Kasumi-1 (cell line): ENCODE measurements at regions not wholly inside any gene's neighbourhood (a gene's known extent, or its start where the extent isn't known, plus 50 kb on each side); places are given as distances from the start of the nearest gene placed in this dataset.

Source experiments
- DNase-seq, 2 experiments: peaks; one replicate each; lab custom pipeline; 2025; lab: John Stamatoyannopoulos, UW

DNA sequence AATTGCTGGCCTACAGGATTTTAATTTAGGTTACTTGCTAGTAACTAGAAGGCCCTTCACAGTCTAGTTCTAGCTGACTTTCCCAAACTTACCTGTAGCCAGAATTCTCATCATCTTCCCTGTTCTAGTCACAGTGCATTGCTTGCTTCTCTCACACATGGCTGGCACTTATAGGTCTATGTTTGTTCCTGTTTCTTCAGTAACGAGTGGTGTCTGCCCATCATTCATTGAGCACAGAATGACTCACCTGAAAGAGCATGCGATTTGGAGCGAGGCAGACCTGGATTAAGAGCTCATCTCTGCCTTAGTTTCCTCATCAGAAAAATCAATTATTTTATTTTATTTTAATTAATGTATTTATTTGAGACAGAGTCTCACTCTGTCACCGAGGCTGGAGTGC is 201.7 kb upstream of the ANK2 start:
- DNase-seq = no peak

DNA sequence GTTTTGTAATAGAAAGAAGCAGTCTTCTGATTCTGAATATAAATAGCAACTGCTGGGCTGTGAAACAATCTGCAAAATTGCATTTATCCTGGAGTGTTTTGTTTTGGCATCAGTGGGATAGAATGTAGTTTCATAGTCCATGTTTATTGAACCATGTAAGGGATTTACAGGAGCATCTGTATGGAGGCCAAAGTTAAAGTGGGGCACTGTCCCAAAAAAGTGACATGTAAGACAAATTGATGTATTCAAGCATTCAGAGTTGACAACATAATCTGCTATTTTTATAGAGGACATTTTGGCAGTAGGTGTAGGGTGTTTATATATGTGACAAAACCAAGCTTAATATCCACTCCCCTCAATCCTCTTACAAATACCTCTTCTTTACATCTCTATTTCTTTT is 200.5 kb upstream of the ANK2 start:
- no peak for DNase-seq

DNA sequence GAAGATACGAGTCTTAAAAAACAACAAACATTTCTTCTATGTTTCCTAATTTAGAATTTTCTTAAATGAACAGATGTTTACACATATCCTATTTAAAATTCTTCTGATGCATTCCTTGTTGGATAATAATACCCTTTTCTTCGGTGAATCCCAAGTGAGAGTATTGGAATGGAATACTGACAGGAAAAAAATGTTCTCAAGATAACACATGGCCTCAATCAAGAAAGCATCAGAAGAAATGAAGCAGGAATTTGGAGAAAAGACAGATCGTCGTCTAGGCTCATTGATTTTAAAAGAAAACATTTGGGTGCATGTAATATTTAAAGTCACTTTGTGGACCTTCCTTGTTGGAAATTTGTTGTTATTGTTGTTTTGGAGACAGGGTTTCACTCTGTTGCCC is 196.9 kb upstream of the ANK2 start:
- DNase-seq = no peak

DNA sequence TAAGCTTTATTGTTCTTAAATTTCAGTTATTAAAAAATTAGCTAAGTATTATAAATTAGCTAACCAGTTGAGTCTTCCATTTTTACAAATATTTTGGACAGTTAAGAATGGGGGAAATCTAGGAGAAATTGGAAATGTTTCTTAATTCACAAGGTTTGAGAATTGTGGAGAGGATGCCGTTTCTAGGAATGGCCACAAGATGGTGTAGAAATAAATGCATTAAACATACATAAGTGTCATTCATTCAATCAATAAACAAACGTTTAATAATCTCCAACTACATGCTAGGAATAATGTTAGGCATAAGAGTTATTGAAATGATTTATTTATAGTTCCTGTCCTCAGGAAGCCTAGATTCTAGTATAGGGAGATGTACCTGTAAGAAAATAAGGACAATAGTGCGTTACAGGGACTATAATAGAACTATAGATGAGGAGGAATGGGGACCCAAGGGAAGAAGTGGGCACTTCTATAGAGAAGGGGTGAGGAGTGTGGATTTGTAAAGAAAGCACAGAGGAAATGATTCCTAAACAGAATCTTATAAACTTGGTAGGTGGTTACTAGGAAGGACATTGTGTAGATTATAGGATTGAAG is 195.7 kb upstream of the ANK2 start:
- no peak for DNase-seq

DNA sequence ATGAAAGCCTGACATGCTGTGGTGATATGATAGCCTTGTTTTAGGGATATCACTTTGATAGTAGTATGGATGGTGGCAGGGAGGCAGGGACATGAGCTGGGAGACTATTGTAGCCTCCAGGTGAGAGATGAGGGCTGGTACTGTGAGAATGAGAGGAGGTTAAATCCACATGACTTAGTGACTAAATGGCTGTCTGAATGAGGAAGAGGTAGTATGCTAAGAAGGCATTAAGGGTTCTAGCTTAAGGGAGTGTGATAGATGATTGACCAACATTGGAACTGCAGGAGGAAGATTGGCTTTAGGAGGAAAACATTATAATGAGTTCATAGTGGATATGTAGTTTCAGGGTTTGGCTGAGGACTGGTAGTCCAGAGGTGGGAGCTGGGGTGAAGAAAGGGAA is 195.0 kb upstream of the ANK2 start:
- no peak for DNase-seq

DNA sequence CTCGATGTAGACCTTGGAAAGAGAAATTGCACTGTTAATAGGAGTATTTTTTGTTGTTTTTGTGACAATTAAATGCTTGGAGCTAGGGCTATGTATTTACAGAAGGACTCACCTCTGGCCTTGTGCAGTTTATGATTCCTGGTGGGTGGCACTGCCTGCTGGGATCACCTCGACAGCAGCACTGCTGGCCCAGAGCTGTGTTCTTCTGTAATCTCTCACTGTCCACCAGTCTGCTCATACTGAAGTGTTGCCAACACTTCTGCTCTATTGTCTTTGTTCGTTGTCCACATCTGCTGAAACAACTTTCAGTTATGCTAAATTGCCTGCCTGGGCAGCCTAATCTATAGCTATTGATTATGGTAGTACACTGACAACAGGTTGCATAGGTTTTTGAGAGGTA is 194.4 kb upstream of the ANK2 start:
- DNase-seq = no peak

DNA sequence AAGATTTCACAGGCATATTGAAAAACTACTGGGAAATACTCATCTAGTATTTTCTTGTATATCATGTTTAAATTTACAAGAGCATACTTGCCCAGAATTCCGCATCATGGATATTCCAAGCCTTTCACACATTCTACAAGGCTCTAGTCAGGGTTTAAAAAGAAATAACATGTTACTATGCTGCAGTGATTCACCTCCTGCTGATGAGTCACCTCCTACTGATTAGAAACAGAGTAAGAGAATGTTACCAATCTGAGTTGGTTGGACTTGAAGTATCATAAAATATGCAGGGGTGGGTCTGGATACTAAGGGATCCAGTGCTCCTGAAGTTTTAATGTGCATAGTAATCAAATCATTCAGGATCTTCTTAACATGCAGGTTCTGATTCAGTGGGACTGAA is 192.0 kb upstream of the ANK2 start:
- DNase-seq = no peak

DNA sequence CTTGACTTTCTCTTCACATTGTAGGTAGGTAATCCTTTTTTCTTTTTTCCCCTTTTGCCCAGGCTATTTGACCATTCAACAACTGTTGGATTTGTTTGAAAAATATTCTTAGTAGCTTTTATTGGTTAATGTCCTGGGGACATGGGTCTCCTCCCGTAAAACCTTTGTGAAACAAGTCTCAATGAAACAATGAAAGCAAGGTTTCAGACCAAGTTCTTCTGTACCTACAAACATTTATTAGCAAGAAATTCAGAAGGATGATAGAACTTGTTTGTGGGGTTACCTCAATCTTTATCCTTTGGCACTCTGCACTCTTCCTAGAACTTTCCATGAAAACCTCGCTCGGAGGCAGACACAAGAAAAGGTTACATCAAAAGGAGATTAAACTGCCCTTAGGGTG is 190.7 kb upstream of the ANK2 start:
- no peak for DNase-seq

DNA sequence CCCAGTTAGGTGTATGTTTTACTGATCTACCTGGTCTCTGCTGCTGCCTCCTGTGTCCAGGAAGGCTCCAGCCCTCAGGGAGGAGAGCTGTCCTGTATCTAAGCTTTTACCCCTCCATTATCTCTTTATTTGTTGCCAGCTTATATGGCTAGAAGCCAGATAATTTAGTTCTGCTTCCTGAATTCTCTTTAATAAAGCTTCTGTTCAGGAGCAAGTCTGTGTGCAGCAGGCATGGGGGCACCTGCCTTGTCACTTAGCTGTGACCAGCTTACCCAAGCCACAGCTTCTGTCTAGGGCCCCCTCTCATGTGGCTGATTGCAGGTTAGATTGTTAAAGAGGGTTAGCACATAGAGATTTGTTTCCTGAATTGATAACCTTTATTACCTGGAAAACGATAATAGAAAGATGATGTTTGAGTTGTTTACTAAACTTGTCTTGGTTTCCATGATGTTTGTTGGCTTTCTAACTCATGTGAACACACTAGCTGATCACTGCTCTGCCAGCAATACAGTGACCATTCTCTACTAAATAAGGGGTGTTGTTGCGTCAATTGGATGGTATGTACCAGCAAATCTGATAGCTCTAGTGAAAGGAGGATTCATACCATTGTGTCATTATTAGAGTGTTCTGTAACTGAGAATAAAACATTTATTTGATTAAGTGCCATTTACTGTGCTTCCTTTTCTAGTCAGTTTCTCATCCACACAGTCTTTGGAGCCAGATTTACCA is 189.8 kb upstream of the ANK2 start:
- DNase-seq = no peak

DNA sequence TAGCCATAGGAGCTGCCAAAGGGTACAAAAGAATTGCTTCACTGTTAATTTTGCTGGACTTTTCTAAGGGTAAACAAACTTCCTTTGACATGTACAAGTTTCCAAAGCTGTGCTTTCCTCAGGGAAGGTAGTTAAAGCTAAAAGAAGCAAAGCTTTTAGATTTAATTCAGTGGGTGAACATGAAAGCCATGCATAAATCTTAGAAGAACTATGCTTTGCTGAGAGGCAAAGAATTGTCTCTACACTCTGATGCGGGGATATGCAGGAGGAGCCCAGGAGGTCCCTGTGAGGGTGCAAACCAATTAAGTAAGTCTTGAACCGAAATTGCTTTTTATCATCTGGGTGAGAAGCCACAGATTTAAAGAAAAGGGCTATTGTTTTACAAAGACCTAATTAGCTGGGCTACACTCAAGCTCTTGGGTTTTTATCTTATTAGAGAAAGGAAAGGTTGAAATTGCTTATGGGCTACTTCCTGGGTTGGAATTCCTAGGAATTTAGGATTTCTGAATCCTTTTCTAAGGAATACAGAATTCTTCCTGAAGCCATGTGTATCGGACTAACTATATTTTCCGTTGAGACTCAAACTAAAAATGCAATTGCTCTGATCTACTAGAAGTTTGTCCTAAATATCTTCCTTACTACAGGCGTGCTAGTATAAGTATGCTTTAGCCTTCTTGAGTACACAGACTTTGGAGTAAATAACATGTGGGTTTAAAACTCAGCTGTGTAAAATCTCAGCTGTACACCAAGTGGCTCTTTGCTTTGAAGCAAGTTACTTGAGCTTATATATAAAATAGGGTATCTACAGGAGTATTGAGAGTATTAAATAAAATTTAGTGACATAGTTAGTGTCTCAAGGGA is 188.4 kb upstream of the ANK2 start:
- no peak for DNase-seq

DNA sequence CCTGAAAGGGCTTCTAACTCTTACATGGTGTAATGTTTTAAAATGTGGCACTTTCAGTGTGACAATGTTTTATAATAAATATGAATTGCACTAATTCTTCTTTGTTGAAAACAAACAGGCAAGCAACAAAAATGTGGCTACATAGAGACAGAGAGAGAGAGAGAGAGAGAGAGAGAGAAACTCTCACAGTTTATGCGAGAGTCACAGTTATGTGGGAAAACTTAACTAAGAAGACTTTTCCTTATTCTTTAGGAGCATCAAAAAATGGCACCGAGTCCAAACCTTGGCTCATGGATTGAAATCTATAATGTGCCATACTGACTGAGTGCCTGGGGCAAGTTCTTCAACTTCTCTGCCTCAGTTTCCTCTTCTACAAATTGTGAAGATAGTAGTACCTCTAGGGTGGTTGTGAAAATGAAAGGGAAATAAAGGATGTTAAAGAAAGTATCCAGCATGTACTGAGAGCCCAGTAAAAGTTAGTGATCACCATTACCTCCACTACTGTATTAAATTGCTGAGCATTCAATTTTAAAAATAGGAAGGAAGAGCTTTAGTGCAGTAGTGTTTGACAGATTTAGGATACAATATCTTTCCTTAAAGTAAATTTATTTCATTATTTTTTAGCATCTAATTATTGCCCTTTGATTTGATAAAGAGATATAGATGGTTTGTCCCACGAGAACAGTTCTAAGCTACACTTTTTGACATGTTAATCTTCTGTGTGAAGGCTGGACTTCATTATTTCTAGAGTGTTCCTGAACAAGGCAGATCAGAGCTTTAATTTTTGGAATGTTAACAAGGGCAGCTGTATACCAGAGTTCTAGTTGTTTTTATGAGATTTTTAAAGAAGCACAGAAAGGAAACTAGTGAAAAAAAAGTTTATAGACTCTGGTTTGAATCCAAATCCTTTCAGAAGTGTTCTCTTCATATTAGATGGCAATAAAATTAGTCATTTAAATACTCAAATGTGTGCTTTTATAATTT is 187.5 kb upstream of the ANK2 start:
- no peak for DNase-seq

DNA sequence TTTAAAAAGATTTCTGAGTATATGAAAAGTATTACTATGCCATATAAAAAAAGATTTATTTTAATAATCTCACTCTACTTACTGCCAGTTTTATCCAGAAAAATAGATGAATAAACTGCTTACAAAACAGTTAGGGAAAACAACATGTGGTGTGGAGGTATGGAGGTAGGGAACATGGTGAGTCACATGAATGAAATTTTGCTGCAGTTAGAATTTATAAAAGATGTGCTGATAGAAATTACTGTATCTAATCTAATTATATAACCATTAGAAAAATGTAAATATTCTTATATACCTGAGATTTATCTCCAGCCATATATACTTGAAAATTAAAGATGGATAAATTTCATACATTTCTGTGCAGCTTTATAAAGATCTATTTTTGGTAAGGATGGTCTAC is 184.0 kb upstream of the ANK2 start:
- no peak for DNase-seq

DNA sequence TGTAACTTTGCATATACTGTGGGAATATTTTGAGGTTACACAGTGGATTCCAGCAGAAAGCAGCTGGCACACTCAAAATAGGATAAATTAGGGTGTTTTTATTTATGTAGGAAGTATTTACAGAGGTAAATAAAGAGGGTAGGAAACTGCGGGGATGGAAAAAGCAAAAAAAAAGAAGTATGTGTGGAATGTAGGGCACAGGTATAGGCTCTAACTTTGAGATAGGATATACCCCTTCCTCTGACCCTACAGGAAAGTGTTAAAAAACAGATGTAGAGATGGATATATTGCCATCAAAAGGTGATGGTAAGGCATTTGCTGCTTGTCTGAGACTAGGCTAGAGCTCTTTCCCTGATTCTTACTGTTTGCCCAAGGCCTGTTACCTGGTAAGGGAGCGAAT is 173.1 kb upstream of the ANK2 start:
- no peak for DNase-seq

DNA sequence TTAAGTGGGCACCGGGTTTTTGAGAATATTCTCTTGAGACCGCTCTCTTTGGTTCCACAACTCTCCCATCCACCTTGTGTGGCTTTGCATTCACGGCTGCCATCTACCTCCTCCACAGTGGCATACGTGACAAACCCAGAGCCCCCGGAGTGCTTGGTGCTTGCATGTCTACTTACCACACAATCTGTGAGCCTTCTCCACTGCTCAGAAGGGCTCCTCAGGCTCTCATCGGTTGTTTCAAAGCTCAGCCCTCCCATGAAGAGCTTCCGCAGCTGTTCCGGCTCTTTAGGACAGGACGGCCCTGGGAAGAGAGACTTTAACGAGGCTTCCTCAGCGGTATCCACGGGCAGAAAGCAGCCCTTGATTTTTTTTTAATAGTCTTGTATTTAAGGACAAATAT is 167.6 kb upstream of the ANK2 start:
- no peak for DNase-seq

DNA sequence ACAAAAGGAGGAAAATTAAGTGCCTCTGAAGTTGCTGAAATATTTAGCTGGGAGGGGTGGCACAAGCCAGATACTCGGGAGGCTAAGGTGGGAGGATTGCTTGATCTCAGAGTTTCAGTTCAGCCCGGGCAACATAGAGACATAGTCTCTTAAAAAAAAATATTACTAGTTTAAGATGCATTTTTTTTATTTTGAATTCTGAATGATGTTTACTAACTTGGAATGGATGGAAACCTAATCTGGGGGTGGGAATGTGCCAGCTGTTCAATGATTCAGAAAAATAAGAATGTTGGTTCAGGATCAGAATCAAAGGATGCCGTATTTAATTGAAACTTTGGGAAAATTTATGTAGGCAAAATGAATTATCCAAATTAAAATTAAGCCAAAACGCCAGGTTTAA is 167.2 kb upstream of the ANK2 start:
- DNase-seq = no peak

DNA sequence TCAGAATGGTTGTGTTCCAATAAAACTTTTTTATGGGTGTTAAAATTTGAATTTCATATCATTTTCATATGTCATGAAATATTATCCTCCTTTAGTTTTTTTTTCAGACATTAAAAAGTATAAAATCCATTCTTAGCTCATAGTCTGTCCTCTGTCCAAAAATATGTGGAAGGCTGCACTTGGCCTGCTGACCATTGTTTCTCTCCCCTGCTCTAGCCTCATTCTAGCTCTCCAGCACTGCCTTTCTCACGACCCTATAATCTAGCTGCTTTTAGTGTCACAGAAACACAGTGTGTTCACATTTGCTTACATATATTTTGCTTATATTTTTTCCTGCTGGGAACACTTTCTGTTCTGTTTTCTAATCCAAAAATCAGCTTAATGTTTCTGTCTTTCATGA is 165.0 kb upstream of the ANK2 start:
- DNase-seq = no peak

DNA sequence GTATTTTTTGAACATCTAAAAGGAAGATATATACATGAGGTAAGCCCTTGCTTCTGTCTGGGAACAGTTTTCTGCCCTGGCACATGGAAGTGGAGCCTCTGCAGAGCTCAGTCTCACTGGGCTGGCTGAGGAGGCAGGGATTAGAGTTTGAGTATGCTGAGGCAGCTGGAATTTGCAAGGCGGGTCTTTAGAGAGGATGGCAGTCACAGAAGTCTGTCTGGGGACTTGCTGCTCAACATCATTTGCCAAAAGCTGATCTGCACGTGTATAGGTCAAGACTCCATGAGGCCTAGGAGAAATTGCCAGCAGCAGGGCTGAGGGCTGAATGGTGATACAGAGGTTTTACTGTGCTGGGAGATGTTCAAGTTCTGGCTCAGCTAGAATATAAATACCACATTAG is 163.6 kb upstream of the ANK2 start:
- no peak for DNase-seq

DNA sequence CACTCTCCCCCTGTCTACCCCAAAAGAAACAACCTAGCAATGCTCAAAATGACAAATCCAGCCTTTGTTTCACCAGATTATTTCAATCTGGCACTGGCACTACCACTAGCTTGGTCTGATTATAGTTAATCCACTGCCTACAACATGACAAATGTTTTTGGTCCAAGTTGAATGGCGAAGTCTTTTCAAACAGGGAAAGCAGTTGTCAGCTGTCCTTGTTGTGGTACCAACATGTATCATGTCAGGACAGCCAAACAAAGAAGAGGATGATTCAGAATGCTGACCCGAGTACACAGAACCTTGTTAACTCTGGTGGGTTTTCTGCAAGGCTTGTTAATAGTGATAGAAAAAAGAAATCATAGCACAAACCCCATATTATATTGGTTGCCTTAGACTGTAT is 160.8 kb upstream of the ANK2 start:
- no peak for DNase-seq

DNA sequence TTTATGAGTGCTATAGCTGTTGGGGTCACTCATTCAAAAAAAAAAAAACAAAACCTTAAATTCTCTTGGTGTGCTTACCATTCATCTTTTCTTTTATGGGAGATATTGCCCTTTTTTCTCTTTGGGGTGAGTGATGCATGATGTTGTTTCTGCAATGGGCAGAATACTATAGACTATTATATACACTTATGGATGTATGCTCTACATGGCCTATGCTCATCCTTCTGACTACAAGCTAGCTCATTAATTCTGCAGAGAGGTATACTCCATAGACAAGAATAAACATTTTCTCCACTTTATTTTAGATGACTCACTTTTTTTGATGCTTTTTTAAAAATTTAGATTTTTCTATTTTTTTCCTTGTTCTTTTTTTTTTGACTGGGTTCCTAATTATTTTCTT is 160.3 kb upstream of the ANK2 start:
- no peak for DNase-seq

DNA sequence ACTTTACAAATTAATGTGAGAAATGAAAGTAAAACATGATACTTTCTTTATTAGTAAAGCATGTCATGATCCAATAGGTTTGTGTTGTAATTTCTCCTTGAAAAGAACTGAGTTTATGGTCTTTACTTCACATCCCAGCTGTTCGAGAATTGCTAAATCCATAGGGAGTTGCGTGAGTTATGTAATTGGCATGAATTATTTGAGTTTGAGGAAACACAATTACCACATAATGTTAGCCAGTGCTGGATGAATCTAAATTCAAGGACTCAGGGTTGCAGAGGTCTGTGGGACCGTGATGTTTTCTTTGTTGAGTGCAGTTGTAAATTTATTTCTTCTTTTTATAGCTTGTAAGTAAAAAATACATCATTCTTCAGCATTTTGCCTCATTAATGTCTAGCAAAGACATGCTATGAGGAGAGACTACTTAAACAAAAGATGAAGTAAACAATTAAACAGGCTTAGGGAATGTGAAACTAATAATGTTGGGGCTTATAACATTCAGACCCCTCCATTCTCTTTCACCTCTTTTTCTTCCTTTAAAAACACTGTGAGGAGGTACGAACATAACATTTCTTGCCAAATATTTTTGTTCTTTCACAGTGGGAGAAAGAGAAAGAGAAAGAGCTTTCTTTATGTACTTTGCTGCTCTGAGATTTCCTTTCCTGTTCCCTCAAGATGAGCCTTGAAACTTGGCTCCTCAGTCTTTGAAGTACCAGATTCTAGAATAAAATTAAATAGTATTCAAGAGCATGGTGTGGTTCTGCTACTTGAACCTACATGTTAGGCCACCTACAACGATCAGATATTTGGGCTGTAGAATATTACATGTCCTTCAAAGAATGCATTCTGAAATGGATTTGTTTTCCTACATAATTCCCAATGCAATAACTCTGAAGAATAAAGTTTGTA is 159.6 kb upstream of the ANK2 start:
- no peak for DNase-seq

DNA sequence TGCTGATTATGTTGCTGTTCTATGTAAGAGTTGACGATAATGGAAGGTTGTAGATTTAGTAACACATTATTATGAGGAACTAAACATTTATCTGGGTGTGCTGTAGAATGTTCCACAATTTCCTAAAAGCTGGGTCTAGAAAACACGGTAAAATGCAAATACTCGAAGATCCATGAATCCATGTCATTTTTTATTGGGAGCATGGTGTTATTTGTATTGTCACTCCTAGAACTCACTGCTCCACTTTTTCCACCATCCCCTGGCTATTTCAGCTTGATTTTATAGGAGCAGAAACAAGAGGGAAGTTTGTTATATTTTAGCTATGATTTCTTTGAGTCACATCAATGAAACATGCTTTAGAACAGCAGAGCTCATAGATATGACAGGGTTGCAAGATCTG is 155.0 kb upstream of the ANK2 start:
- no peak for DNase-seq
